ENCODE measurements at regions not wholly inside any gene's neighbourhood (a gene's known extent, or its start where the extent isn't known, plus 50 kb on each side); places are given as distances from the start of the nearest gene placed in this dataset.
"Not testable (repeated sequence)": the region's sequence is repeated elsewhere in the genome, so short reads cannot be mapped to it uniquely, and the experiment has no call there.

- DNase-seq, result no peak
Measured at GRCh38 chr2:51379997-51380396, 348.1 kb upstream of the NRXN1 start.

DNA sequence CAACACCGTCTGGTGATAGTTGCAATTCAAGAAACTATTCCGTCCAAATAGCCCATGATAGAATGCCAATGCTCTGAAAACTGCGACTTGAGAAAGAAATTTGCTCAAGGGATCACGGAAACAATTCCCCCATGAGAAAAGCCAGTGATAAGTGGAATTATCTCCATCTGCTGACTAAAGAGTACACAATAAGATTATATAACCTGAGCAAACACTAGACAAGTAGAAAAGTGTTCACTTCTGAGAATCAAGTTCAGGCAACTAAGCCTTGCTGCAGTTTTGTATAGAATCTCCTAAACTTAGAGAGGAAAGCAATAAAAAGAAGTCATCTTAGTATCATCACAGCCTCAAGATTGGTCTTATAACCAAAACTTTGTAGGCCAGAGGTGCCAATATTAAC, 336.3 kb upstream of the NRXN1 start:
- DNase-seq, result no peak

GRCh38 chr2:51350100-51350499, 318.2 kb upstream of the NRXN1 start:
- no peak for DNase-seq

DNA sequence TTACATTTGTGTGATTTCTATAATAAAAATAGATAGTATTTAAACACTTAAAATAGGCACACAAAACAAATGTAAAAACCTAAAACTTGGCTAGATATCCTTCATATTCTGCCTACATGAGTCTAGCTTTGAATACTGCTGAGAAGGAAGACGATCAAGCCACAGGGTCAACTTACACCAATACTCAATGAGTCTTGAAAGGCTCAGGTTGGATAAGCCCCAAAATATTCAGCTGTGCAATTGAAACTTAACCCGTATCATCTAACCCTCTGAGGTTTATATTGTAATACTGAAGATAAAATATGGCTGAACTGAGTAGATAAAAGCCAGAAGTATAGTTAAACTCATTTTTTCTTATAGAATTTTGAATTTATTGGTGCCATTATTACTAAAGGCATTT, 313.0 kb upstream of the NRXN1 start:
- DNase-seq, result no peak

DNA sequence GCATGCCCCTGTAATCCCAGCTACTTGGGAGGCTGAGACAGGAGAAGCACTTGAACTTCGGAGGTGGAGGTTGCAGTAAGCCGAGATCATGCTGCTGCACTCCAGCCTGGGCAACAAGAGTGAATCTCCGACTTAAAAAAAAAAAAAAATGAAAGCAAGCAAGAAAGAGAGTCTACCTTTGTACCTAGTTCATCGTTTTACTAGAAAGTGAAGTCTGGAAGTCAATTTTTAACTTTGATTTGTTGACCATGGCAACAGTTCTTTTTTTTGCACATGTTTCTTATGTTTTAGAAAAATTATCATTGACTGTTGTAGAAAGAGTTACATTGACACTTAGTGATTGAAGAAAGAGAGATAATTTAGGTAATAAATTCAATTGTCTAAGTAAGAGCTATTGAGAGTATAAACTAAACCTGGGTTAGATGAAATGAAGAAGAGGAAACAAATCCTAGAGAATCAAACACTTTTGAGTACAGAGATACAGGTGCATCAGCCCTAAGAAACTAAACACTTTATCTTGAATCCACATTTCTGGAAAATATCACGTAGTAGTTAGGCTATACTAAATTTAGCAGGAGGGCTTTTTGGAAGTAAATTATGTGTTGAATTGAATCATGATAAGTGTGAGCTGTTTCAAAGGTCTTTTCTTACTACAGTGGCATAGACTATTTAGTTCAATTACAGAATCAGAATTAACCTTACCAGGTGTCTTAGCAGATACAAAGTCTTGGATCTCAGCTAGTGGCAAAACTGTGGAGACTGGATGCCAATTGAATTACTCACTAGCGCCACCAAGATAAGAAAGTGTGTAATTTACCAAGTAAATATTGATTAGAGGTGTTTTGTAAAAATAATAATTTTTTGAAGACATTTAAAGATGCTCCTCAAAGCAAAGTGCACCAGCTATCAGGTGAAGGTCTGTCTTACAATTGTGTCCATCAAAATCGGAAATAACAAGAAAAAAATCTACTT, 303.4 kb upstream of the NRXN1 start:
- no peak for DNase-seq

DNA sequence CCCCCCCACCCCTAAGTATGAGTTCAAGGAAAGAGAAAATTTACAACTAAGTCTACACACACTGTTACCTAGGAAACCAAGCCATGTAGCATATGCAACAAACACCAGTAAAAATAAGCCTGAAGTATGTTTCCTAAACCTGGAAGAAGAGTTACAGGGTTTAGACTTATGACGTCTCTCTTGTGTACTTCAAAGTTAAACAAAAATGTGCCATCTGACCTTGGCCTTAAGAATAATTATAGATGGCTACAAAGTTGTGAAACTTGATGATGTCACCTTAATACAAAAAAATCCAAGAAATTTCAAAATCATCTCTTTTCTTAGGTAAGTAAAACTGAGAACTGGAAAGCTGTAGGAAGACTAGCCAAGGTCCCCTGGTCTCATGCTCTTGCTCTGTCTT, 297.6 kb upstream of the NRXN1 start:
- no peak for DNase-seq

DNA sequence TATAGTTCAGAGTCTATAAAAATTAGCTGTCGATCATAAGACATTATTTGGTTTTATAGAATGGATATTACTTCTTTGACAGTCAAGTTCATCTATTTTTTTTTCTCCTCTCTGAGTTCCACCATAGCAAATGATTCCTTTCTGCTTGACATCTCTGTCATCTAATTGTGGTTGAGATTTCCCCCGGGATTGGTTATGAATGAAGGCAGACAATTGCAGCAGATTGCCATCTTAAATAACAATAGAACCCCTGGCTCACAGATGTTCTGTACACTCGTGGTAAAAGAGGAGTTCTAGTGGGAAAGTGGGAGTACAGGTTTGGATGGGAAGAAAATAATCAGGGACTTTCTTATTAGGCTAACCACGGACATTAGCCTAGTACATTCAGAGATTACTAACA, 292.1 kb upstream of the NRXN1 start:
- no peak for DNase-seq

DNA sequence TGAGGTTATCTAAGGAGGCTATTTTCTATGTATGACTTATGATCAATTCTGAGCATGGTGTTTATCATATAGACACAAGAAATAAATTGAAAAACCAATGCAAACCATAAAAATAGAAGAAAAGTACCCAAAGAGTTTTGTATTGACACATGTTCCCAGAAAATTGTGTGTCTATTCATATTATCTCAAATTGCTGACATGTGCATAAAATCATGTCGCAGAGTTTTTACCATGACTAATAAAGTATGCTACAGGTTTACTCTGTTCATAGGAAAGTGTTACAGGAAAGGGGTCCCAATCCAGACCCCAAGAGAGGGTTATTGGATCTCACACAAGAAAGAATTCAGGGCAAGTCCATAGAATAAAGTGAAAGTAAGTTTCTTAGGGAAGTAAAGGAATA, 290.7 kb upstream of the NRXN1 start:
- DNase-seq, result no peak

DNA sequence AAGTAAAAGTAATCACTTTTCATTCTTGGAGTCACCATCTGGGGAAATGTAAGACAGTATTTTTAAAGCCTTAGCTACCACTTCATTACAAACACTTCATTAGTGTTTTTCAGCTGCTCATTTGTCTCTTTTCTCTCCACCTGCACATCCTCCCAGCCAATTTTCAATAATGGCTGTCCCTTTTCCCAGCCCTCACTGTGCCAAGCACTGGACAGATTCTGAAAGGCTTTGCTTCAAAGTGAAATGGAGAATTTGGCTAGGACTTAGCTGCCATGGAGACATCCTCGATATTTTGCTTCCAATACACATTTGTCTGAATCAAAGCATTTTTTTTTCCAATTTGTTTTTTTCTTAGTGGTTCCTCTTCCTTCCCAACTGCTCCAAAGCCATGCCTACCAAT, 272.4 kb upstream of the NRXN1 start:
- no peak for DNase-seq

- DNase-seq, result no peak
Measured at GRCh38 chr2:51301381-51301780, 269.4 kb upstream of the NRXN1 start.

GRCh38 chr2:51299370-51299769, 267.4 kb upstream of the NRXN1 start:
- no peak for DNase-seq

- no peak for DNase-seq
Measured at GRCh38 chr2:51297488-51297887, 265.6 kb upstream of the NRXN1 start.

DNA sequence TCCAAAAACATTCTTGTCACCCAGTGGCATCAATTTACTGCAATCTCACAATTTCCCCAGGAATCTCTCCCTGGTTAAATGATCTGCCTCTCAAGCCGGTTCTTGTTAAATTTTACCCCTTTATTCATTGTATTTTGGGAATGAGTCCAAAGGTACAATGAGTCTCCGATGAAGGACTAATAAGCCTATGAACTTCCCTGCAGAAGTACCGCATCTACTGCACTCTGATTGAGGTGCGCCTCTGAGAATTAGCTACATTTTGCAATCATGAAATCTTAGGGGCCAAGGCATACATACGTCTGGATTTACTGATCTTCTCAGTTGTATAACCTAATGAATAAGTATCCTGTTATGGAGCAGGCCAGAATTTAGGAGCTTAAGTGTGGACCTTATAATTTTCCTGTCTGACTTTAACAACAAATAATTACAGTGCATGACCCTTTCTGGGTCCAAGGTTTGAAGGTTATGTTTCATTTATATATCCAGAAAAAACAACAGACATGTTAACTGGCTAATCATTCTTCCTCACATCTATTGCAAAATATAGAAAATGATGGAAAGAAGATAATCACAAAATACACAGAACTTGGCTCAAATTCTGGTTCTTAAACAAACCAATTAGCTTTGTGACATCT, 261.8 kb upstream of the NRXN1 start:
- DNase-seq, result no peak

GRCh38 chr2:51291762-51292551, 260.0 kb upstream of the NRXN1 start:
- DNase-seq, result no peak

- DNase-seq, result no peak
Measured at GRCh38 chr2:51290725-51291124, 258.8 kb upstream of the NRXN1 start.

- DNase-seq, result no peak
Measured at GRCh38 chr2:51289045-51289444, 257.1 kb upstream of the NRXN1 start.

DNA sequence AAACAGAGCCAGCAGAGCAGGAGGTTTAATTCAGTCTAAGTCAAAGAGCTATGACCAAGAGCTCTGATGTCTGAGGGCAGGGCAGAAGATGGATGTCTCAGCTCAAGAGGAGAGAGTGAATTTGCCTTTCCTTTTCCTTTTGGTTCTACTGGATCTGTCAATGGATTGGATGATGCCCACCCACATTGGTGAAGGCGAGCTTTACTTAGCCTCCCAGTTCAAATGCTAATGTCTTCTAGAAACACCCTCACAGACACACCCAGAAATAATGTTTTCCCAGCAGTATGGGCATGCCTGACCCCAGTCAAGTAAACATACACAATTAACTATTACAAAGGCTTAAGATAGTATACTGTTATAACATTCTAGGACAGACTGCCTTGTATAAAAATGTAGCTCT, 236.3 kb upstream of the NRXN1 start:
- DNase-seq, result no peak

DNA sequence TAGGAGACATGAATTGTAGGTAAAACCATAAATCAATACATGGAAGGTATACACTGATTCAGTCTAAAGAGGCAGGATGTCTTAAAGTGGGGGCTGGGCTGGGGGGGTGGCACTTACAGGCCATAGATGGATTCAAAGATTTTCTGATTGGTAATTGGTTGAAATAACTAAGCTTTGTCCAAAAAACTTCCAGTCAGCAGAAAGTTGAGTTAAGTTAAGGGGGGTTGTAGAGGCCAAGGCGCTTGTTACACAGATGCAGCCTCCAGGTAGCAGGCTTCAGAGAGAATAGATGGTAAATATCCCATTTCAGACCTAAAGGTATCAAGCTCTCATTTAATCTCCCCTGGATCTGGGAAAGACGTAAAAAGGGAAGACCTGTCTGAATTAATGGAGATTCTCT, 233.6 kb upstream of the NRXN1 start:
- no peak for DNase-seq

DNA sequence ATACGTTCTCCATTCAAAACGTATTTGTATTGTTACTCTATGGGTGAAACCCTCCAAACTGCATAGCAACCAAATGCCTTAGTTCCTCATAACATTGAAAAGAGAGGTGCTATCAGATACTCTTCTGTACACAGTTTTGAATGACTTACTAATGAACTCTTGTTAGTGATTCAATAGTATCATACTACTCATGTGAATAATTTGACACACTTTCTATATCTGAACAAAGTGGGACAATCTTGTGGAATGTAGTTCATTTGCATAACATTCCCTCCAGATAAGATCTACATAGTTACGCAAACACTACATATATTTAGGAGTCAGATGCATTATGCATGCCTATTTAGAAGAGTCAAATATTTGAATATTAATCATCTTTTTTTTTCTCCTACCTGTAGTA, 232.0 kb upstream of the NRXN1 start:
- no peak for DNase-seq

GRCh38 chr2:51263101-51263500, 231.2 kb upstream of the NRXN1 start:
- DNase-seq, result not testable (repeated sequence)

GRCh38 chr2:51258301-51258700, 226.4 kb upstream of the NRXN1 start:
- no peak for DNase-seq

DNA sequence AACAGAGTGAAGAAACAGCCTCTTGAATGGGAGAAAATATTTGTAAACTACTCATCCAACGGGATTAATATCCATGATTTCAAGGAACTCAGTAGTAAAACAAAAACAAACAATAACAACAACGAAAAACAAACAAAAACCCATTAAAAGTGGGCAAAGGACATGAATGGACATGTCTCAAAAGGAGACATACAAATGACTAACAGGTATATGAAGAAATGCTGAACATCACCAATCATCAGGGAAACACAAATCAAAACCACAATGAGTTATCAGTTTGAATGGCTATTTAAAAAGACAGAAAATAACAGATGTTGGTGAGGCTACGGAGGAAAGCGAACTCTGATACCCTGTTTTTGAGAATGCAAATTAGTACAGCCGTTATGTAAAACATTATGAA, 224.8 kb upstream of the NRXN1 start:
- no peak for DNase-seq

GRCh38 chr2:51251356-51251755, 219.4 kb upstream of the NRXN1 start:
- no peak for DNase-seq
